DND-41 (cell line): ENCODE measurements at regions not wholly inside any gene's neighbourhood (a gene's known extent, or its start where the extent isn't known, plus 50 kb on each side); places are given as distances from the start of the nearest gene placed in this dataset.

Experiments
- ATAC-seq: fragments of 200-7000 bp; cut with Tn5 transposase; 3 replicates; pipeline ENCODE4 v1.9.1; 2021; ENCODE audit warnings: low read depth; ENCODE audit not compliant: insufficient read depth
- DNase-seq: peaks from one replicate; pipeline ENCODE4 v3.0.0-alpha.2; 2020
- H2AFZ ChIP-seq: 2 replicates; pipeline ENCODE4 v1.6.0; 2012; ENCODE audit warnings: low read depth, low read length
- H3K27ac ChIP-seq: 2 replicates; pipeline ENCODE4 v1.5.1; 2012; ENCODE audit warnings: low read length, inconsistent platforms
- H3K27me3 ChIP-seq: fragments of 200-600 bp; sonication (generic); 2 replicates; pipeline ENCODE4 v1.6.0; 2012; ENCODE audit warnings: low read length, mild to moderate bottlenecking, inconsistent platforms; ENCODE audit not compliant: insufficient read depth, poor library complexity
- H3K36me3 ChIP-seq: 2 replicates; pipeline ENCODE4 v1.5.1; 2012; ENCODE audit warnings: low read length, inconsistent platforms; ENCODE audit not compliant: insufficient read depth
- H3K4me1 ChIP-seq: 2 replicates; pipeline ENCODE4 v1.5.1; 2012; ENCODE audit warnings: mild to moderate bottlenecking, low read length; ENCODE audit not compliant: insufficient read depth
- H3K4me2 ChIP-seq: 2 replicates; pipeline ENCODE4 v1.6.0; 2012; ENCODE audit warnings: mild to moderate bottlenecking, moderate library complexity, low read length, inconsistent platforms; ENCODE audit not compliant: insufficient read depth
- H3K4me3 ChIP-seq, 2 experiments: fragments of 200-600 bp in 1 of 2; shearing (Covaris generic) in 1 of 2; 2 replicates each; pipeline ENCODE4 v1.5.1; 2012 to 2016; ENCODE audit warnings: inconsistent platforms in 2 of 2, low read length in 2 of 2, mild to moderate bottlenecking in 2 of 2, low read depth in 1 of 2, moderate library complexity in 1 of 2
- H3K79me2 ChIP-seq: 2 replicates; pipeline ENCODE4 v1.6.0; 2012; ENCODE audit warnings: low read length, inconsistent platforms; ENCODE audit not compliant: insufficient read depth
- H3K9ac ChIP-seq: 2 replicates; pipeline ENCODE4 v1.6.0; 2012; ENCODE audit warnings: low read depth, mild to moderate bottlenecking, inconsistent platforms, low read length, moderate library complexity
- H3K9me3 ChIP-seq: 2 replicates; pipeline ENCODE4 v1.5.1; 2012; ENCODE audit warnings: low read length, moderate library complexity, mild to moderate bottlenecking, inconsistent platforms; ENCODE audit not compliant: insufficient read depth, severe bottlenecking
- H4K20me1 ChIP-seq: 2 replicates; pipeline ENCODE4 v1.6.0; 2012; ENCODE audit warnings: low read length; ENCODE audit not compliant: insufficient read depth
- EZH2 ChIP-seq: IDR thresholded peaks from 3 replicates; pipeline ENCODE4 v1.6.1; 2012; ENCODE audit warnings: borderline replicate concordance, low read depth, mild to moderate bottlenecking, moderate library complexity, low read length, inconsistent platforms; ENCODE audit not compliant: severe bottlenecking
- TF ChIP-seq, protein P1 (sequence below): IDR thresholded peaks from 2 replicates; pipeline ENCODE4 v1.5.1; 2012; ENCODE audit warnings: borderline replicate concordance, low read length, moderate library complexity, mild to moderate bottlenecking; ENCODE audit not compliant: poor library complexity, severe bottlenecking; ENCODE audit errors: extremely low read depth

DNA sequence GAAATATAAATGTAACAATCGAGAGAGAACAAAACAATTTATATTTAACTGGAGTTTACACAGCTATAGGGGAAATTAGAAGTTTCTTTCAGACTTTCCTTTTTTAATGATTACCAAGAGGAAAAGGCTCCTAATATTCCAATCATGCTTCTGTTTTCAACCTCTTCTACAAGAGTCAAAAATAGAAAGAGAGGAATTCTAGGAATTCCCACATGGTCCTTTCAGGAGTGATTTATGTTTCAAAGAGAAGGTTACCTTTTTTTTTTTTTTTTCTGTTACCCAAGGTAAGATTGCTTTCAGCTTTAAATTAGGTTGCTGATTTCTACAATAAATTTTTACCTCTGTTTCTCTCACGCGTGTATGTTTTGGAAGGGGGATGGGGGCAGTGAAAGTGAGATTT is 355.3 kb upstream of the DCBLD2 start:
- Histone ChIP-seq H3K79me2 (no peaks in the 10 kb centered on the region), H3K9ac (no peak overlapping the region), H2AFZ (no peak overlapping the region), H3K4me3 (no peak overlapping the region), H3K36me3 (no peaks in the 10 kb centered on the region), H3K27me3 (no peaks in the 10 kb centered on the region), H3K9me3 (no peaks in the 10 kb centered on the region), H4K20me1 (no peaks in the 10 kb centered on the region), H3K4me1 (no peaks in the 10 kb centered on the region), H3K4me2 (no peak overlapping the region), H3K27ac (no peak overlapping the region)
- ATAC-seq: no peak
- no peak for DNase-seq
- no peak for TF ChIP-seq EZH2
- TF ChIP-seq, protein P1, sequence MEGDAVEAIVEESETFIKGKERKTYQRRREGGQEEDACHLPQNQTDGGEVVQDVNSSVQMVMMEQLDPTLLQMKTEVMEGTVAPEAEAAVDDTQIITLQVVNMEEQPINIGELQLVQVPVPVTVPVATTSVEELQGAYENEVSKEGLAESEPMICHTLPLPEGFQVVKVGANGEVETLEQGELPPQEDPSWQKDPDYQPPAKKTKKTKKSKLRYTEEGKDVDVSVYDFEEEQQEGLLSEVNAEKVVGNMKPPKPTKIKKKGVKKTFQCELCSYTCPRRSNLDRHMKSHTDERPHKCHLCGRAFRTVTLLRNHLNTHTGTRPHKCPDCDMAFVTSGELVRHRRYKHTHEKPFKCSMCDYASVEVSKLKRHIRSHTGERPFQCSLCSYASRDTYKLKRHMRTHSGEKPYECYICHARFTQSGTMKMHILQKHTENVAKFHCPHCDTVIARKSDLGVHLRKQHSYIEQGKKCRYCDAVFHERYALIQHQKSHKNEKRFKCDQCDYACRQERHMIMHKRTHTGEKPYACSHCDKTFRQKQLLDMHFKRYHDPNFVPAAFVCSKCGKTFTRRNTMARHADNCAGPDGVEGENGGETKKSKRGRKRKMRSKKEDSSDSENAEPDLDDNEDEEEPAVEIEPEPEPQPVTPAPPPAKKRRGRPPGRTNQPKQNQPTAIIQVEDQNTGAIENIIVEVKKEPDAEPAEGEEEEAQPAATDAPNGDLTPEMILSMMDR: no peak

DNA sequence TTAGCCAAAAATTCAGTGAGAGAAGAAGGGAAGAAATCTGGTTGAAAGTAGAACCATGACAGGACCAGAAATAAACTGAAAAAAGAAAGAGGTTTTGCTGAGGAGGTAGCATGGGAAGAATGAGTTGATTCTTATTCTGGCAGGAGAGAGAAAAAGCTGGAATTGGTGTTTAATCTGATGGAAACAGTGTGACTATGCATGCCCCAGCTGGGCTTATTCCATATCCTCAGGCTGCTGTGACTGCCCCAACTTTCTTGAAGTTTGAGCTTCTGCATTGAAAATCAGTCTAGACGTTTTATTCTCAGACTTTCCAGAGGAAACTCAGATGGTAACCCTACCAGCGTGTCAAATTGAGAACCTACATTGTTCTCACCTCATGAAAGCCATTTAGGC is 352.5 kb upstream of the DCBLD2 start:
- TF ChIP-seq, protein P1: no peak
- TF ChIP-seq EZH2: no peak

DNA sequence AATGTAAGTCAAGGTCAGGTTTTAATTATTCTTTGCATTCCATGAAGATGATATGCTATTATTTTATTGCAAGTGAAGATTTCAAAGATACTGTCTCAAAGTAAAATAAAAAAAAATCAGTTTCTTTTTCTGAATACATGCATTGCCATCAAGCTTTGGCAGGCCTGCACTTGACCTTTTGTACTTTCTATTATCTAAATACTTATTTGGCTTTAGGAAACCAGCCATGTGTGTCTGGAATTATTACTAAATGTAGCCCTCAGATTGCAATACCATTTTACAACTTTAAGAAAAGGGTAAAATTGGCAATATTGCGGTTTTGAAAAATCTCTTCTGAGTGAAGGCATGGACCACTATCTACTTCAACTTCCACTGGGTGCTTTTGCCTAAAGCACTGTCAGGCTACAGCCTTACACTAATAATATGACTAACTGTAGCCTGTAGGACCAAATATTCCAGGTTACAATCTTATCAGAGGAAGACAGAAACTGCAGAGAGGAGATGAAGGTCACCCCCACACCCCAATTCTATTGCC is 349.4 kb upstream of the DCBLD2 start:
- ATAC-seq: no peak
- H3K4me1 ChIP-seq: no peaks in the 10 kb centered on the region

More for the DNA sequence above, 352.5 kb upstream of the DCBLD2 start:
- no peak for ATAC-seq
- no peak overlapping the region for H3K27ac ChIP-seq
- H3K4me1 ChIP-seq: no peaks in the 10 kb centered on the region
- no peak overlapping the region for H3K9ac ChIP-seq
- H2AFZ ChIP-seq: no peak overlapping the region
- no peaks in the 10 kb centered on the region for H3K36me3 ChIP-seq
- H3K79me2 ChIP-seq: no peaks in the 10 kb centered on the region
- no peak overlapping the region for H3K4me3 ChIP-seq
- H3K27me3 ChIP-seq: no peaks in the 10 kb centered on the region
- DNase-seq: no peak
- no peaks in the 10 kb centered on the region for H3K9me3 ChIP-seq
- no peaks in the 10 kb centered on the region for H4K20me1 ChIP-seq
- H3K4me2 ChIP-seq: no peak overlapping the region

DNA sequence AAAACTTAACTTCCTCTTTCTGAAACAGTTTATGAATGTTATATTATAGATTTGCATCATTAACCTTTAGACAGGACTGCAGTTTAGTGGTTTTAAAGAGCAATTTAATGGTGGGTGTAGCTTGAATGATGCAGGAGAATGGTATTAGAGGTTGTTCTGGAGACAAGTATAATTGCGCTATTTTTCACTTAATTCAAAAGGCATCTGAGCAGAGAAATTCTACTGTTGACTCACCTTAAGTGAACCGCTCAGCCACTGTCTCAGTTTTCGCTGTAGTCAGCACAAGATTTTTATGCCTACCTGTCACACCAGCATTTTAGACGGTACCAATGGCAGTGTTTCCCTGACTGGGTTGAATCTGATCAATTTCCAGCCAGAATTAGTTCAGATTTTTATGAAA is 348.8 kb upstream of the DCBLD2 start:
- TF ChIP-seq, protein P1: no peak
- TF ChIP-seq EZH2: no peak
- no peak overlapping the region for H3K9ac ChIP-seq
- H2AFZ ChIP-seq: no peak overlapping the region
- H3K36me3 ChIP-seq: no peaks in the 10 kb centered on the region
- no peaks in the 10 kb centered on the region for H3K4me1 ChIP-seq
- H3K4me2 ChIP-seq: no peak overlapping the region
- no peaks in the 10 kb centered on the region for H3K27me3 ChIP-seq
- no peak overlapping the region for H3K4me3 ChIP-seq
- H3K9me3 ChIP-seq: no peaks in the 10 kb centered on the region
- no peak for ATAC-seq
- no peaks in the 10 kb centered on the region for H3K79me2 ChIP-seq
- no peak for DNase-seq
- H4K20me1 ChIP-seq: no peaks in the 10 kb centered on the region
- no peak overlapping the region for H3K27ac ChIP-seq

More for the DNA sequence above, 349.4 kb upstream of the DCBLD2 start:
- Histone ChIP-seq H3K79me2 (no peaks in the 10 kb centered on the region), H3K27me3 (no peaks in the 10 kb centered on the region), H3K9ac (no peak overlapping the region), H2AFZ (no peak overlapping the region), H3K9me3 (no peaks in the 10 kb centered on the region), H3K4me3 (no peak overlapping the region), H4K20me1 (no peaks in the 10 kb centered on the region), H3K27ac (no peak overlapping the region), H3K36me3 (no peaks in the 10 kb centered on the region), H3K4me2 (no peak overlapping the region)
- no peak for TF ChIP-seq EZH2
- DNase-seq: no peak
